ENCODE measurements at regions not wholly inside any gene's neighbourhood (a gene's known extent, or its start where the extent isn't known, plus 50 kb on each side); places are given as distances from the start of the nearest gene placed in this dataset.

DNA sequence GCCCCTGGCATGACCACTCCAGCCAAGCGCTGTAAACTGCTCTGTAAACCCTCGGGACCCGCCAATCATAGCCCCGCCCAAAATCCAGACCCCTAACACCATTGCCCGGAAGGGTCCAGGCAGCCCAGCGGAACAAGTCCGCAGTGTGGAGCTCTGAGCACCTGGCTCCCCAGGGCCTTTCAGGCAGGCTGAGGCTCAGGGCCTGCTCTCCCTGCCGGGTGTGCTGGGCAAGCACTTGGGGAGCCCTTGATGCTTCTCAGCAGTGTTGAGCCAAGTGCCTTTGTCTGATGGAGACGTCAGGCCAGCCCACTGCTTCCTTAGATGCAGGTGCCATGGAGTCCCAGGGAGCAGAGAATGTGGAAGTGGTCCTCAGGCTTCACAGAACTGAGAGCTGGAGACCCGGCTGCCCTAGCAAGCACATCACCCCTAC is 106.2 kb downstream of the TLE3 start:
- TF ChIP-seq NFIC (IDR thresholded peaks at IDR 0.05): no peak
- no peak for TF ChIP-seq USF1 (IDR thresholded peaks at IDR 0.05)
- no peak for TF ChIP-seq FOXM1 (IDR thresholded peaks at IDR 0.05; ENCODE audit: borderline replicate concordance, low read depth)
- TF ChIP-seq EGR1 (IDR thresholded peaks at IDR 0.05): no peak
- TF ChIP-seq YY1 (IDR thresholded peaks at IDR 0.05; ENCODE audit: low read depth): no peak
- no peak for TF ChIP-seq CREB1 (IDR thresholded peaks at IDR 0.05; ENCODE audit: low read depth)
- TF ChIP-seq CEBPB (IDR thresholded peaks at IDR 0.05): no peak
- TF ChIP-seq, protein P1, sequence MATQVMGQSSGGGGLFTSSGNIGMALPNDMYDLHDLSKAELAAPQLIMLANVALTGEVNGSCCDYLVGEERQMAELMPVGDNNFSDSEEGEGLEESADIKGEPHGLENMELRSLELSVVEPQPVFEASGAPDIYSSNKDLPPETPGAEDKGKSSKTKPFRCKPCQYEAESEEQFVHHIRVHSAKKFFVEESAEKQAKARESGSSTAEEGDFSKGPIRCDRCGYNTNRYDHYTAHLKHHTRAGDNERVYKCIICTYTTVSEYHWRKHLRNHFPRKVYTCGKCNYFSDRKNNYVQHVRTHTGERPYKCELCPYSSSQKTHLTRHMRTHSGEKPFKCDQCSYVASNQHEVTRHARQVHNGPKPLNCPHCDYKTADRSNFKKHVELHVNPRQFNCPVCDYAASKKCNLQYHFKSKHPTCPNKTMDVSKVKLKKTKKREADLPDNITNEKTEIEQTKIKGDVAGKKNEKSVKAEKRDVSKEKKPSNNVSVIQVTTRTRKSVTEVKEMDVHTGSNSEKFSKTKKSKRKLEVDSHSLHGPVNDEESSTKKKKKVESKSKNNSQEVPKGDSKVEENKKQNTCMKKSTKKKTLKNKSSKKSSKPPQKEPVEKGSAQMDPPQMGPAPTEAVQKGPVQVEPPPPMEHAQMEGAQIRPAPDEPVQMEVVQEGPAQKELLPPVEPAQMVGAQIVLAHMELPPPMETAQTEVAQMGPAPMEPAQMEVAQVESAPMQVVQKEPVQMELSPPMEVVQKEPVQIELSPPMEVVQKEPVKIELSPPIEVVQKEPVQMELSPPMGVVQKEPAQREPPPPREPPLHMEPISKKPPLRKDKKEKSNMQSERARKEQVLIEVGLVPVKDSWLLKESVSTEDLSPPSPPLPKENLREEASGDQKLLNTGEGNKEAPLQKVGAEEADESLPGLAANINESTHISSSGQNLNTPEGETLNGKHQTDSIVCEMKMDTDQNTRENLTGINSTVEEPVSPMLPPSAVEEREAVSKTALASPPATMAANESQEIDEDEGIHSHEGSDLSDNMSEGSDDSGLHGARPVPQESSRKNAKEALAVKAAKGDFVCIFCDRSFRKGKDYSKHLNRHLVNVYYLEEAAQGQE (IDR thresholded peaks at IDR 0.05; ENCODE audit: low read depth): no peak
- TF ChIP-seq RAD21 (IDR thresholded peaks at IDR 0.05; ENCODE audit: low read depth): no peak
- TF ChIP-seq ZBTB7A (IDR thresholded peaks at IDR 0.05; ENCODE audit: low read depth): no peak
- TF ChIP-seq EP300 (IDR thresholded peaks at IDR 0.05; ENCODE audit: borderline replicate concordance): no peak
- no peak for TF ChIP-seq TEAD4 (IDR thresholded peaks at IDR 0.05)

DNA sequence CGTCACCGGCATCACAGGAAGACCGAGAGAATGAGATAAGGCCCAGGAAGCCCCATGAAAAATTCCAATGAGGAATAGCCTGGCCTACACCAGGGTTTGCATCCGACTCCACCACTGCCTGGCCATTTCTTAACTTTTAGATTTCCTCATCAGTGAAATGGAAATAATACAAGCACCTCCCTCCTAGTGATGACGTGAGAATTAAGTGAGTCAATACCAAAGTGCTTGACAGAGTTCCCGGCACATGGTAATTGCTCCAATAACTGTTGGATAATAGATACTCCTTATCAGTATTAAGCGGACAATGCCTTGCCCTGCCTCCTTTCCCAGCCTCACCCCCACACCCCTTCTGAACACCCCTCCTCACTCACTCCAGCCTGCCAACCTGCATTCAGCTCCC is 105.4 kb downstream of the TLE3 start:
- TF ChIP-seq ZBTB7A (IDR thresholded peaks at IDR 0.05; ENCODE audit: low read depth) (no peak), EGR1 (IDR thresholded peaks at IDR 0.05) (no peak), TAF1 (IDR thresholded peaks at IDR 0.05; ENCODE audit: low read depth) (no peak), EP300 (IDR thresholded peaks at IDR 0.05; ENCODE audit: borderline replicate concordance) (no peak), CEBPB (IDR thresholded peaks at IDR 0.05) (no peak), TEAD4 (IDR thresholded peaks at IDR 0.05) (no peak), RAD21 (IDR thresholded peaks at IDR 0.05; ENCODE audit: low read depth) (no peak), NFIC (IDR thresholded peaks at IDR 0.05) (no peak), YY1 (IDR thresholded peaks at IDR 0.05; ENCODE audit: low read depth) (no peak), TCF12 (IDR thresholded peaks at IDR 0.05; ENCODE audit: low read depth) (no peak), CREB1 (IDR thresholded peaks at IDR 0.05; ENCODE audit: low read depth) (no peak)
- TF ChIP-seq, protein P1 (IDR thresholded peaks at IDR 0.05; ENCODE audit: low read depth): no peak

DNA sequence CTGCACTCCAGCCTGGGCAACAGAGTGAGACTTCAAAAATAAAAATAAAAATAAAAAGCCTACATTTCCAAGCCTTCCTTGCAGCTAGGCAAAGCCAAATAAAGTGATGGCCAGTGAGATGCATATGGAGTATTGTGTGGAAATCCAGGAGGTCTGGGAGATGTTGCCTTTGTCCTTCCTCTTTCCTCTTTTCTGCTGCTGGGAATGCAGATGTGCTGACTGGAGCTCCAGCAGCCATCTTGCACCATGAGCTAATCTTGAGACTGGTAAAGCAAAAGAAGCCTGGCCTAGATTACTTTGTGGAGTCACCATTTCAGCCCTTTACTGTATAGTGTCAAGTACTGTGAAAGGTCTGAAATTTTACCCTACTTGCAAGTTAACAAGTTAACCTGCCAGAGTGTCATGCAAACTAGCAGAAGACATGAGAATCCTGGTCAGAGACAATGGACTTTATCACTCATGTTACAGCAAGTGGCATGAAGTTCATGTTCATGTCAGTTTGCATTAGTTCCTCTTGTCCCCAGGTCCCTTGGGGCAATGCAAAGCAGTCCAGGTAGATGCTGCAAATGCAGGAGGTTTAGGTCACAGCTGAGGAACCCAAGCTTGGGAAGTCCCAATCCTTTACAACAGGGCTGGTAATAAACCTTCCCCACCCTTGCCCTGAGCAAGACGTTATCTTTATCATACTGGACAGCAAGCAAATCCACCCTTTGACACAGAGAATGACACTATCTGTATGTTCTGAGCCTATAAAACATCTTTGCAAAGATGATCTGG is 103.1 kb downstream of the TLE3 start:
- TF ChIP-seq, protein P1 (IDR thresholded peaks at IDR 0.05; ENCODE audit: low read depth): no peak
- TF ChIP-seq ZBTB7A (IDR thresholded peaks at IDR 0.05; ENCODE audit: low read depth): no peak
- TF ChIP-seq, protein P2, sequence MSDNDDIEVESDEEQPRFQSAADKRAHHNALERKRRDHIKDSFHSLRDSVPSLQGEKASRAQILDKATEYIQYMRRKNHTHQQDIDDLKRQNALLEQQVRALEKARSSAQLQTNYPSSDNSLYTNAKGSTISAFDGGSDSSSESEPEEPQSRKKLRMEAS (IDR thresholded peaks at IDR 0.05): no peak

- TF ChIP-seq, protein P2 (IDR thresholded peaks at IDR 0.05): no peak
- TF ChIP-seq NFIC (IDR thresholded peaks at IDR 0.05): no peak
These were observed 101.2 kb downstream of the TLE3 start for GRCh38 chr15:69996321-69997160.

DNA sequence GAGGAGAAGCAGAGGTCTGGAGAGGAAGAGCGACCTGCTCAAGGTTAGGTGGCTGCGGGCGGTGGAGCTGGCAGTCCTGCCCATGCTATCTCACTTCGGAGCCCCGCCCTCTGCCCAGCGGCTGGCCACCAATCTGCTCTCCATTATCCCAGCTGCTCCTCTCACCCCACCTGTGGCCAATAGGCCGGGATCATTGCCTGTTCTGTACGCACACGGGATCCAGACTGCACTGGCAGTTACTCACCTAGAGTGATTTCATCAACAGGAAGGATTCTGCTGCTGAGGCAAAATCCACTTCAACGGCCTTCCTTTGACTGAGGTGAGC is 100.6 kb downstream of the TLE3 start:
- TF ChIP-seq EGR1 (IDR thresholded peaks at IDR 0.05): no peak
- TF ChIP-seq TAF1 (IDR thresholded peaks at IDR 0.05; ENCODE audit: low read depth): no peak
- TF ChIP-seq TCF12 (IDR thresholded peaks at IDR 0.05; ENCODE audit: low read depth): no peak
- no peak for TF ChIP-seq YY1 (IDR thresholded peaks at IDR 0.05; ENCODE audit: low read depth)
- TF ChIP-seq ZBTB7A (IDR thresholded peaks at IDR 0.05; ENCODE audit: low read depth): no peak
- TF ChIP-seq RAD21 (IDR thresholded peaks at IDR 0.05; ENCODE audit: low read depth): no peak
- no peak for TF ChIP-seq CEBPB (IDR thresholded peaks at IDR 0.05)
- no peak for TF ChIP-seq TEAD4 (IDR thresholded peaks at IDR 0.05)
- TF ChIP-seq, protein P1 (IDR thresholded peaks at IDR 0.05; ENCODE audit: low read depth): no peak
- TF ChIP-seq USF1 (IDR thresholded peaks at IDR 0.05): no peak
- TF ChIP-seq FOXM1 (IDR thresholded peaks at IDR 0.05; ENCODE audit: borderline replicate concordance, low read depth): no peak
- no peak for TF ChIP-seq EP300 (IDR thresholded peaks at IDR 0.05; ENCODE audit: borderline replicate concordance)
- TF ChIP-seq NFIC (IDR thresholded peaks at IDR 0.05): no peak
- TF ChIP-seq, protein P2 (IDR thresholded peaks at IDR 0.05): no peak

Measured in Ishikawa (cell line).